ENCODE measurements at regions not wholly inside any gene's neighbourhood (a gene's known extent, or its start where the extent isn't known, plus 50 kb on each side); places are given as distances from the start of the nearest gene placed in this dataset.

GRCh38 chr18:34386803-34387202 lies 162.1 kb upstream of the NOL4 start:
- CTCF ChIA-PET (ENCODE audit: partially characterized antibody) = no interaction called here
- H3K9me3 ChIP-seq (ENCODE audit: insufficient read depth in 2 of 2, low read depth in 1 of 2, low read length in 1 of 2) = no peaks in the 10 kb centered on the region
- no peak overlapping the region for H2BK120ac ChIP-seq (replicated peaks; ENCODE audit: low read depth, low read length)
- H3K4me2 ChIP-seq (ENCODE audit: insufficient read depth in 1 of 2, low read depth in 2 of 2, low read length in 2 of 2) = no peak overlapping the region
- H3K27ac ChIP-seq (ENCODE audit: low read depth, low read length) = no peak overlapping the region
- no peak overlapping the region for H3K23ac ChIP-seq (ENCODE audit: insufficient read length)
- POLR2A ChIA-PET (ENCODE audit: partially characterized antibody) = no interaction called here
- 96% methylated on average over 6 of the region's 6 CpGs; no CpG with 5 or more reads in 1 of the 2 experiments for WGBS, 2 experiments (ENCODE audit: extremely low coverage in 1 of 2, insufficient coverage in 1 of 2, insufficient read length in 1 of 2, insufficient replicate concordance in 2 of 2, low coverage in 1 of 2, low lambda C conversion rate in 2 of 2, missing lambda C conversion rate in 1 of 2)
- no peak overlapping the region for H2AK5ac ChIP-seq (ENCODE audit: low read depth, low read length)
- H2BK15ac ChIP-seq (ENCODE audit: low read length) = no peak overlapping the region
- no peaks in the 10 kb centered on the region for H3K79me1 ChIP-seq (ENCODE audit: low read depth, low read length)
- no peak for FAIRE-seq
- no peak overlapping the region for H2BK12ac ChIP-seq (ENCODE audit: low read depth, low read length)
- no peaks in the 10 kb centered on the region for H3K36me3 ChIP-seq (ENCODE audit: control insufficient read depth in 2 of 4, insufficient read depth in 4 of 4, low read length in 3 of 4)
- no peak overlapping the region for H3K9ac ChIP-seq (replicated peaks in 1 of 4; ENCODE audit: extremely low read depth in 1 of 4, low read depth in 3 of 4, low read length in 3 of 4)
- no peaks in the 10 kb centered on the region for H4K20me1 ChIP-seq (replicated peaks in 1 of 2; ENCODE audit: control insufficient read depth in 1 of 2, insufficient read depth in 2 of 2, low read length in 2 of 2)
- H3K27me3 ChIP-seq (replicated peaks in 1 of 4; ENCODE audit: control insufficient read depth in 3 of 4, extremely low read depth in 1 of 4, insufficient read depth in 3 of 4, low read length in 3 of 4) = no peaks in the 10 kb centered on the region
- H3K18ac ChIP-seq (ENCODE audit: extremely low read depth, low read length) = no peak overlapping the region
- H3K79me2 ChIP-seq (ENCODE audit: control insufficient read depth in 1 of 2, insufficient read depth in 2 of 2, low read length in 2 of 2) = no peaks in the 10 kb centered on the region
- H4K8ac ChIP-seq (ENCODE audit: extremely low read depth, insufficient read depth, low read length) = no peak overlapping the region
- H3K56ac ChIP-seq (replicated peaks; ENCODE audit: insufficient read length, low read depth, low read length) = no peak overlapping the region
- H3K4ac ChIP-seq (replicated peaks; ENCODE audit: insufficient read length, low read depth, low read length) = no peak overlapping the region
- DNase-seq (ENCODE audit: low read depth in 1 of 2, low spot score in 2 of 2) = no peak
- no peak overlapping the region for H2BK20ac ChIP-seq (ENCODE audit: low read length)
- TF ChIP-seq PHF8 (conservative IDR thresholded peaks at IDR 0.05; ENCODE audit: low read depth, low read length) (no peak), CEBPB (IDR thresholded peaks at IDR 0.05; ENCODE audit: low read depth, low read length) (no peak), POU5F1 (IDR thresholded peaks at IDR 0.05; ENCODE audit: low read depth, low read length) (no peak), TBP (IDR thresholded peaks at IDR 0.05; ENCODE audit: low read depth, low read length) (no peak), TAF1 (IDR thresholded peaks at IDR 0.05; ENCODE audit: low read depth, low read length) (no peak), KDM1A (IDR thresholded peaks at IDR 0.05; ENCODE audit: borderline replicate concordance, low read length) (no peak), NRF1 (IDR thresholded peaks at IDR 0.05; ENCODE audit: low read depth, low read length) (no peak), JUND (IDR thresholded peaks at IDR 0.05; ENCODE audit: low read length) (no peak), CHD2 (IDR thresholded peaks at IDR 0.05; ENCODE audit: low read length) (no peak), BRCA1 (IDR thresholded peaks at IDR 0.05; ENCODE audit: low read depth, low read length) (no peak), RBBP5 (IDR thresholded peaks at IDR 0.05; ENCODE audit: borderline replicate concordance, low read depth, low read length) (no peak)
- H2BK5ac ChIP-seq (ENCODE audit: low read depth, low read length) = no peak overlapping the region
- H2AFZ ChIP-seq (ENCODE audit: low read length) = peak overlapping the region; percentile 95
- no peak overlapping the region for H3K14ac ChIP-seq (ENCODE audit: insufficient read length)
- H4K91ac ChIP-seq (replicated peaks; ENCODE audit: insufficient read length, low read length) = no peak overlapping the region
- H3K23me2 ChIP-seq (ENCODE audit: low read depth, low read length) = no peaks in the 10 kb centered on the region
- no peak overlapping the region for H3K4me3 ChIP-seq (ENCODE audit: extremely low read depth in 1 of 4, insufficient read depth in 2 of 4, low read depth in 3 of 4, low read length in 4 of 4)
- no peak overlapping the region for H4K5ac ChIP-seq (ENCODE audit: insufficient read length, low read depth, low read length)
- no peaks in the 10 kb centered on the region for H3K4me1 ChIP-seq (replicated peaks in 1 of 4; ENCODE audit: control insufficient read depth in 3 of 4, insufficient read depth in 4 of 4, low read length in 3 of 4)
